Activated CD4-positive, alpha-beta memory T cell treated with anti-CD3 and anti-CD28 coated beads for 36 hours (primary cell): ENCODE measurements at regions not wholly inside any gene's neighbourhood (a gene's known extent, or its start where the extent isn't known, plus 50 kb on each side); places are given as distances from the start of the nearest gene placed in this dataset.
A peak's percentile ranks its signal among the peaks of the same experiment; 100 is the strongest.

ENCODE experiments used
- CTCF ChIA-PET: fragments of 350-600 bp; sonication (Branson Sonifier 250); formaldehyde crosslinking; loops from one replicate; lab custom pipeline; 2021; ENCODE audit warnings: antibody characterized with exemption, inconsistent platforms; lab: Charles Lee
- POLR2A ChIA-PET: fragments of 350-600 bp; sonication (Branson Sonifier 250); formaldehyde crosslinking; loops from one replicate; lab custom pipeline; 2021; ENCODE audit warnings: antibody characterized with exemption; lab: Charles Lee
- DNase-seq: peaks from one replicate; pipeline ENCODE4 v3.0.0-alpha.2; 2020
- H3K27ac Mint-ChIP-seq: one replicate; pipeline ENCODE4 v1.8.0; 2021; ENCODE audit warnings: mixed read lengths
- H3K27me3 Mint-ChIP-seq: one replicate; pipeline ENCODE4 v1.8.0; 2021; ENCODE audit warnings: mixed read lengths
- H3K36me3 Mint-ChIP-seq: one replicate; pipeline ENCODE4 v1.8.0; 2021; ENCODE audit warnings: mixed read lengths
- H3K4me1 Mint-ChIP-seq: one replicate; pipeline ENCODE4 v1.8.0; 2021; ENCODE audit warnings: low read depth, mixed read lengths
- H3K4me3 Mint-ChIP-seq: one replicate; pipeline ENCODE4 v1.8.0; 2021; ENCODE audit warnings: mild to moderate bottlenecking, mixed read lengths
- H3K9me3 Mint-ChIP-seq: one replicate; pipeline ENCODE4 v1.8.0; 2021; ENCODE audit warnings: mixed read lengths
- intact Hi-C: fragments of 100-400 bp; cut with micrococcal nuclease; formaldehyde crosslinking; loops from one replicate; pipeline ENCODE4 v1.15.1; 2023

- ChIA-PET POLR2A (no interaction called here), CTCF (no interaction called here)
- DNase-seq, result no peak
- no peaks in the 10 kb centered on the region for H3K36me3 Mint-ChIP-seq
- intact Hi-C loops, result no loop called here
- no peak overlapping the region for H3K4me3 Mint-ChIP-seq
- H3K4me1 Mint-ChIP-seq, result no peaks in the 10 kb centered on the region
- no peaks in the 10 kb centered on the region for H3K27me3 Mint-ChIP-seq
- peaks cover 7% of the 10 kb centered on the region for H3K9me3 Mint-ChIP-seq
- no peak overlapping the region for H3K27ac Mint-ChIP-seq
These were observed 63.5 kb downstream of the RIN2 start for GRCh38 chr20:19821606-19822005.

DNA sequence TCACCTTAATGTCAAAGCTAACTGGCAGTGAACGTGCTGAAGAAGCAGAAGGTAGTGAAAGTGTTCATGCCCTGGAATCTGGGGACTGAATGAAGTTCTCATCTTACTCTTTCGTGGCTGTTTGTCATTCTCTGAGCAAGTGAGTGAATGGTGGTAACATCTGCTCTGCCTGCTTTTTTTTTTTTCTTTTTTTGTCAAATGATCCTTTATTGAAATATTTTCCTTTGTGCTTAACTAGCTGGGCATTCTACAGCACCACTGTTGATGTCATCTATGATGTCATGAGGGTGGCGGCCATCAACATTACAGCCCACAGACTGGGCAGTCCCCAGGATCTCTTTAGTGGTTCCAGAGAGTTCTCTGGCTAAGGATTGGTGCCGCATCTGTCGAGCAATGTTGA, 65.2 kb downstream of the RIN2 start:
- CTCF ChIA-PET, result no interaction called here
- peaks cover 7% of the 10 kb centered on the region for H3K9me3 Mint-ChIP-seq
- H3K27ac Mint-ChIP-seq, result no peak overlapping the region
- no peaks in the 10 kb centered on the region for H3K27me3 Mint-ChIP-seq
- no peak for DNase-seq
- no peak overlapping the region for H3K4me3 Mint-ChIP-seq
- intact Hi-C loops, result no loop called here
- POLR2A ChIA-PET, result no interaction called here
- peaks cover 4% of the 10 kb centered on the region for H3K4me1 Mint-ChIP-seq
- no peaks in the 10 kb centered on the region for H3K36me3 Mint-ChIP-seq

- Mint-ChIP-seq H3K27ac (no peak overlapping the region), H3K4me1 (peaks cover 12% of the 10 kb centered on the region), H3K27me3 (no peaks in the 10 kb centered on the region), H3K4me3 (no peak overlapping the region), H3K36me3 (no peaks in the 10 kb centered on the region), H3K9me3 (peaks cover 3% of the 10 kb centered on the region)
- DNase-seq, result no peak
- intact Hi-C loops, result no loop called here
- CTCF ChIA-PET, result no interaction called here
- POLR2A ChIA-PET, result no interaction called here
These were observed 65.9 kb downstream of the RIN2 start for GRCh38 chr20:19823971-19824370.

DNA sequence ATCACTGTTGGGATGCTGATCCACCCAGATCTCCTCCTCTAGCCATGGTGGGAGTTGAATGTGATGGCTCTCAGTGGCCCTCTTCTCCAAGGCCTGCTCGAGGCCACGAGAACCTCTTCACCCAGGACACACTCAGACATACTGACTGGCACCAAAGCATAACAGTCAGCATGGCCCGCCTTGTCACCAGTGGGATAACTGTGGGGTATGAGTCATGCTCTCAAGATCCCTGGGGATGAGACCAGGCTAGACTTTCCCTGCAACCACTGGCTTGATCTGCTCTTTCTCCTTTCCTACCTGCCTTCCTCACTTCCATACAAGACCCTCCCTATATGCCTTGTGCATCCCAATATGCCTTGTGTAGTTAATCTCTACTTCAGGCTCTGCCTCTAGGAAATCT, 66.8 kb downstream of the RIN2 start:
- ChIA-PET POLR2A (no interaction called here), CTCF (no interaction called here)
- Mint-ChIP-seq H3K36me3 (no peaks in the 10 kb centered on the region), H3K4me1 (peaks cover 16% of the 10 kb centered on the region), H3K27me3 (no peaks in the 10 kb centered on the region), H3K27ac (no peak overlapping the region), H3K9me3 (no peaks in the 10 kb centered on the region), H3K4me3 (no peak overlapping the region)
- DNase-seq, result no peak
- intact Hi-C loops, result no loop called here

GRCh38 chr20:19826179-19826914, 68.3 kb downstream of the RIN2 start:
- ChIA-PET CTCF (interaction anchor here (2.9 kb wide), 1 partner anchor 11 kb away, joined by 7 read pairs; no protein-coding TSS in a partner anchor), POLR2A (no interaction called here)
- H3K27ac Mint-ChIP-seq, result no peak overlapping the region
- H3K27me3 Mint-ChIP-seq, result peaks cover 2% of the 10 kb centered on the region
- H3K4me1 Mint-ChIP-seq, result peaks cover 16% of the 10 kb centered on the region
- no peaks in the 10 kb centered on the region for H3K9me3 Mint-ChIP-seq
- no peak for DNase-seq
- intact Hi-C loops, result no loop called here
- no peak overlapping the region for H3K4me3 Mint-ChIP-seq
- no peaks in the 10 kb centered on the region for H3K36me3 Mint-ChIP-seq

GRCh38 chr20:19827818-19828217, 69.8 kb downstream of the RIN2 start:
- Mint-ChIP-seq H3K36me3 (no peaks in the 10 kb centered on the region), H3K9me3 (no peaks in the 10 kb centered on the region), H3K27ac (peak overlapping the region; percentile 60), H3K27me3 (peaks cover 5% of the 10 kb centered on the region), H3K4me3 (no peak overlapping the region), H3K4me1 (peaks cover 21% of the 10 kb centered on the region)
- intact Hi-C loops, result loop anchor here (1.0 to 2.0 kb wide), 4 partner anchors 43 to 117 kb away; no protein-coding TSS in a partner anchor
- DNase-seq, result no peak
- ChIA-PET CTCF (interaction anchor here (0.6 to 2.9 kb wide), 8 partner anchors 13 to 586 kb away, joined by 3 to 7 read pairs (median 3); no protein-coding TSS in a partner anchor), POLR2A (no interaction called here)

DNA sequence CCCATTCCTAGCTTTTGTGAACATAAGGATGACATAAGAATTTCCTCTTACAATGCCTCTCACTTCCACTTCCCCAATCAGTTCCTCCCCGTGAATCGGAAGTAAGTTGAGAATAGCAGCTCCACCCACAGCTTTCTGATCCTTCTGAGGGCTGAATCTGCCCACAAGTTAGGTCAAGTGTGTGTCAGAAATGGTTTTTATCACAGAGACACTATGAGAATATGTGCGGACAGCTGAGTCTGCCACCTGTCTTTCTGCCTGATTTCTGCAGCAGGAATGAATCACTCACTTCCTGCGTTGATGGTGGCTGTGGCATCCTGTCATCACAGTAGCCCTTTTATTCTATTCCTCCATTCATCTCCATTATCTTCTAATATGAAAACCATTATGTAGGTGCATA, 70.2 kb downstream of the RIN2 start:
- no peaks in the 10 kb centered on the region for H3K9me3 Mint-ChIP-seq

DNA sequence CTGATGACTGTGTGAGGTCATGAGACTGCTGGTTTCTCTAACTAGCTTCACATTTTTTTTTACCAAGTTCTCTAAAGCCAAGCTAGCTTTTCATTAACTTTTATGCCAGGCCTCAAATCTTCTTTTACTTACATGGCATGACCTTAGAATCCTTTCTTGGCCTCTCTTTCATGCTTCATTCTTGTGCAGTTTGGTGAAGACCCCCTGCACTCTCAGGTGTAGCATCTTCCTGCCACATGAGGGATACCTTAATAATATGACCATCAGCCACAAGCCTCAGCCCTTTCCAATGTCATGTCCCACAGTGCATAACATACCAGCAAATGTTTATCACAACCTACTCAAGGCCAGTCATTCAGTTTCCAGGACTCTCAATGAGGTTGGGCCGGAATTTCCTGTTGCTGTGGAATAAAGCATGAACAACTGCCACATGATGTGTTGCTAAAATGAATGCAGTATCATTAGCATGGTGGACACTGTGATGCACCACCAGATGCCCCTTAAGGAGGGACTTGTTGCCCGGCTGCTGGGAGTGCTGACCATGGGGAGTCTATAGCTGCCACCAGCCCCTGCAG, 72.2 kb downstream of the RIN2 start:
- peaks cover 8% of the 10 kb centered on the region for H3K27me3 Mint-ChIP-seq
- no peak overlapping the region for H3K4me3 Mint-ChIP-seq
- no peaks in the 10 kb centered on the region for H3K36me3 Mint-ChIP-seq
- H3K9me3 Mint-ChIP-seq, result no peaks in the 10 kb centered on the region
- ChIA-PET CTCF (no interaction called here), POLR2A (no interaction called here)
- H3K4me1 Mint-ChIP-seq, result peaks cover 26% of the 10 kb centered on the region
- intact Hi-C loops, result no loop called here
- no peak overlapping the region for H3K27ac Mint-ChIP-seq
- no peak for DNase-seq

More for the DNA sequence above, 70.2 kb downstream of the RIN2 start:
- Mint-ChIP-seq H3K27ac (peak overlapping the region; percentile 60), H3K27me3 (peaks cover 5% of the 10 kb centered on the region), H3K36me3 (no peaks in the 10 kb centered on the region), H3K4me3 (no peak overlapping the region), H3K4me1 (peaks cover 24% of the 10 kb centered on the region)
- POLR2A ChIA-PET, result no interaction called here
- intact Hi-C loops, result loop anchor here (1.0 to 2.0 kb wide), 4 partner anchors 43 to 117 kb away; no protein-coding TSS in a partner anchor
- CTCF ChIA-PET, result interaction anchor here (0.6 to 2.9 kb wide), 8 partner anchors 13 to 587 kb away, joined by 3 to 7 read pairs (median 3); no protein-coding TSS in a partner anchor
- peak; percentile 63 for DNase-seq

DNA sequence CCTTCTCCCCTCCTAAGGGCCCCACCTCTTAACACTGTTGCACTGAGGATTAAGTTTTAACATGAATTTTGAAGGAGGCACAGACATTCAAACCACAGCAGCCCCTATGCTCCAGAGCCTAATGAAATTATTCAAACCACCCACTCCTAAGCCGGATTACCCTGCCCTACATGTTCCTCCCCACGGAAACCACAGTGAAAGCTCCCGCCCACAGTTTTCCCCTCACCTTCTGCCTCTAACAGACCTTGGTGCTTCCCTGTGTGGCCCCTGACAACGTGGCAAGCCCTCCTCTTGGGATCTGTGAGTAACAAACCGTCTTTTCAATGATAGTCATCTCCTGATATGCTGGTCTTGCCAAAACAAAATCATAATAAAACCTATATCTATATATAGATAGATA, 74.8 kb downstream of the RIN2 start:
- ChIA-PET POLR2A (no interaction called here), CTCF (interaction anchor here (0.6 kb wide), 1 partner anchor 63 kb away, joined by 3 read pairs; no protein-coding TSS in a partner anchor)
- Mint-ChIP-seq H3K27ac (no peak overlapping the region), H3K36me3 (no peaks in the 10 kb centered on the region), H3K4me3 (no peak overlapping the region), H3K27me3 (peaks cover 8% of the 10 kb centered on the region), H3K4me1 (peaks cover 26% of the 10 kb centered on the region), H3K9me3 (no peaks in the 10 kb centered on the region)
- intact Hi-C loops, result no loop called here
- peak; percentile 57 for DNase-seq

DNA sequence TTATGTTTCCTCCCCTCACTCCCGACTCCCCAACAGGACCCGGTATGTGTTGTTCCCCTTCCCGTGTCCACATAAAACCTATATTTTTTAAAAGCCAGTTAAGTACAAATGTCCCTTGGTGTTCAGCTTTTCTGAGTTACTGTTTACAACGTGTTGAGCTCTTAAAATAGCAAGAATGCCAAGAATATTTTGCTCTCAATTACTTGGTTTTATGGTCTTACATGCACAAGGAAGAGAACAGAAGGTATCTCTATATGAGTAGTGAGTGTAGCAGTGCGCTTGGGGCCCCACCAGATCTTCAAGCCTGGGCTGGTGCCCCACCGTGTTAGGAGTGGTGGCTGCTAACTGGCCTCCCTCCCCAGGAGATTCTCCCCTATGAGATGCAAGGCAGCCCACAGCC, 75.3 kb downstream of the RIN2 start:
- ChIA-PET CTCF (interaction anchor here (0.6 kb wide), 1 partner anchor 64 kb away, joined by 3 read pairs; no protein-coding TSS in a partner anchor), POLR2A (no interaction called here)
- Mint-ChIP-seq H3K36me3 (no peaks in the 10 kb centered on the region), H3K9me3 (no peaks in the 10 kb centered on the region), H3K4me3 (no peak overlapping the region), H3K27me3 (peaks cover 8% of the 10 kb centered on the region), H3K4me1 (peaks cover 20% of the 10 kb centered on the region), H3K27ac (no peak overlapping the region)
- intact Hi-C loops, result no loop called here
- no peak for DNase-seq

GRCh38 chr20:19834287-19834686, 76.2 kb downstream of the RIN2 start:
- DNase-seq, result no peak
- Mint-ChIP-seq H3K27me3 (peaks cover 8% of the 10 kb centered on the region), H3K4me1 (peaks cover 11% of the 10 kb centered on the region), H3K27ac (no peak overlapping the region), H3K36me3 (no peaks in the 10 kb centered on the region), H3K9me3 (no peaks in the 10 kb centered on the region), H3K4me3 (no peak overlapping the region)
- intact Hi-C loops, result no loop called here
- ChIA-PET POLR2A (no interaction called here), CTCF (no interaction called here)

GRCh38 chr20:19834783-19835182, 76.7 kb downstream of the RIN2 start:
- Mint-ChIP-seq H3K4me3 (no peak overlapping the region), H3K4me1 (peaks cover 11% of the 10 kb centered on the region), H3K9me3 (no peaks in the 10 kb centered on the region), H3K27me3 (peaks cover 10% of the 10 kb centered on the region), H3K27ac (no peak overlapping the region), H3K36me3 (no peaks in the 10 kb centered on the region)
- intact Hi-C loops, result no loop called here
- DNase-seq, result no peak
- POLR2A ChIA-PET, result no interaction called here
- CTCF ChIA-PET, result no interaction called here
